Left lung (tissue), 4 donors: ENCODE measurements at regions not wholly inside any gene's neighbourhood (a gene's known extent, or its start where the extent isn't known, plus 50 kb on each side); places are given as distances from the start of the nearest gene placed in this dataset.

Source experiments
- ATAC-seq: fragments of 200-7000 bp; cut with Tn5 transposase; one replicate; pipeline ENCODE4 v1.9.1; 2020; ENCODE audit warnings: moderate library complexity
- DNase-seq, 4 donors: peaks; one replicate each; pipeline ENCODE4 v3.0.0-alpha.2; 2013 to 2020
- H3K27ac ChIP-seq, 2 donors: fragments of 200-600 bp; sonication (generic) in 1 of 2; one replicate each; pipeline versions ENCODE4 v1.5.0 to v1.8.0; 2020 to 2021
- H3K27me3 ChIP-seq, 2 donors: fragments of 200-600 bp; sonication (generic) in 1 of 2; one replicate each; pipeline versions ENCODE4 v1.5.0 to v1.8.0; 2020 to 2021
- H3K36me3 ChIP-seq, 2 donors: fragments of 200-600 bp; sonication (generic) in 1 of 2; one replicate each; pipeline versions ENCODE4 v1.5.0 to v1.8.0; 2020 to 2021
- H3K4me1 ChIP-seq, 2 donors: fragments of 200-600 bp; one replicate each; pipeline ENCODE4 v1.8.0; 2021
- H3K4me3 ChIP-seq, 2 donors: fragments of 200-600 bp; sonication (generic) in 1 of 2; one replicate each; pipeline versions ENCODE4 v1.5.0 to v1.8.0; 2020 to 2021; ENCODE audit warnings: mild to moderate bottlenecking in 1 of 2
- H3K9me3 ChIP-seq, 2 donors: fragments of 200-600 bp; sonication (generic) in 1 of 2; one replicate each; pipeline versions ENCODE4 v1.5.0 to v1.8.0; 2020 to 2021
- intact Hi-C, 2 donors: fragments of 100-400 bp; cut with DNase I; formaldehyde crosslinking; loops; one replicate each; pipeline versions ENCODE4 v1.11.2 to v1.14.2; 2022
- TF ChIP-seq, protein P1 (sequence below), 2 donors: fragments of 200-600 bp; sonication (generic) in 1 of 2; IDR thresholded peaks; one replicate each; pipeline versions ENCODE4 v1.5.0 to v1.8.0; 2021; ENCODE audit warnings: antibody characterized with exemption in 2 of 2
- donor health status: DM: no; HTN: yes; CAD: no.
- donor health status: DM: no; HTN: no; CAD: no.

DNA sequence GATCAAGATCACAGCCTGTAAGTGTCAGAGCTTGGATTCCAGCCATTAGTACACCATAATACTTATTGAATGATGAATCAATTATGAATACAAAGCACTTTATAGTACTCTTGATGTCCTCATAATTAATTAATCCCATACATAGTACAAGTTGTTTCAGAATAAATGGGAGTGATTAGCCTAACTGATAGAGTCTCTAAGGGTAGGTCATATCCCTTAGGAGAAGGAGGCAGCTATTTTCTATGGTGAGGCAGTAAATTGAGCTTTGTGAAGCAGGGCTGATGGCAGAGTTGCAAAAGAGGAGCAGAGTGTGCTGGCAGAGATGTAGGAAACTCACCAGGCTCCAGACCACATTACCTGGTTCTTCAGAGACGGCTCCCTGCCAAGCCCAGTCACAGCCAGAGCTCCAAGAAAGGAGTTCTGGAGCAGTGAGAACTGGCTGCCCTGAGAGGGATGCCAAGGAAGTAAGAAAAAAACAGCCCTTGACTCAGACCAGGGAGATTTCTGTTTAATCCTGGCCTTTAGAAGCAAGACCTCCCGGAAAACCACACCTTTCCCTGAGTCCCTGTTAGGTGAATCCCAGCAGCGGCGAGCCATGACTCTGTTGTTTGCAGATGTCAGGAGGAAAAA, 112.9 kb downstream of the SH3TC2 start:
- Histone ChIP-seq H3K4me1 (no peaks in the 10 kb centered on the region), H3K36me3 (no peaks in the 10 kb centered on the region), H3K9me3 (no peaks in the 10 kb centered on the region), H3K27ac (peak overlapping the region in 1 of 2 donors; percentile 45), H3K27me3 (no peaks in the 10 kb centered on the region), H3K4me3 (no peak overlapping the region)
- TF ChIP-seq, protein P1, sequence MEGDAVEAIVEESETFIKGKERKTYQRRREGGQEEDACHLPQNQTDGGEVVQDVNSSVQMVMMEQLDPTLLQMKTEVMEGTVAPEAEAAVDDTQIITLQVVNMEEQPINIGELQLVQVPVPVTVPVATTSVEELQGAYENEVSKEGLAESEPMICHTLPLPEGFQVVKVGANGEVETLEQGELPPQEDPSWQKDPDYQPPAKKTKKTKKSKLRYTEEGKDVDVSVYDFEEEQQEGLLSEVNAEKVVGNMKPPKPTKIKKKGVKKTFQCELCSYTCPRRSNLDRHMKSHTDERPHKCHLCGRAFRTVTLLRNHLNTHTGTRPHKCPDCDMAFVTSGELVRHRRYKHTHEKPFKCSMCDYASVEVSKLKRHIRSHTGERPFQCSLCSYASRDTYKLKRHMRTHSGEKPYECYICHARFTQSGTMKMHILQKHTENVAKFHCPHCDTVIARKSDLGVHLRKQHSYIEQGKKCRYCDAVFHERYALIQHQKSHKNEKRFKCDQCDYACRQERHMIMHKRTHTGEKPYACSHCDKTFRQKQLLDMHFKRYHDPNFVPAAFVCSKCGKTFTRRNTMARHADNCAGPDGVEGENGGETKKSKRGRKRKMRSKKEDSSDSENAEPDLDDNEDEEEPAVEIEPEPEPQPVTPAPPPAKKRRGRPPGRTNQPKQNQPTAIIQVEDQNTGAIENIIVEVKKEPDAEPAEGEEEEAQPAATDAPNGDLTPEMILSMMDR (IDR thresholded peaks at IDR 0.05): no peak
- intact Hi-C loops: no loop called here
- ATAC-seq: peak; percentile 98
- DNase-seq: peak in 2 of 4 donors; percentile 76 to 78

DNA sequence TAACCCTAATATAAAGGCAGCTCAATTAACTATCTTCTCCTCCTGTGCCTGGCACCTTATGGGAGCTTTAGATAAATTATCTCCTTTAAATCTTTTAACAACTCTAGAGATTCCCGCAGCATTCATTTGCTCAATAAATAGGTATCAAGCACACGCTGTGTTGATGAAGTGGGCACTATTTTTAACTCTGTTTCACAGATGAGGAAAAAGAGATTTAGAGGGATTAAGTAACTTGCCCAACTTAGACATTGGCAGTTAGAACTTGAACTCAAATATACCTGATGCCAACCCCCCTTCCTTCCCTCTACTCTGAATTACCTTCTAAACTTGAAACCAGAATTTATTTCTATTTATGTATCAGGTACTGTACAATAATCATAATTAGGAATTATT, 112.4 kb downstream of the SH3TC2 start:
- no peaks in the 10 kb centered on the region for H3K36me3 ChIP-seq
- H3K9me3 ChIP-seq: no peaks in the 10 kb centered on the region
- peak; percentile 22 for ATAC-seq
- no peaks in the 10 kb centered on the region for H3K27me3 ChIP-seq
- H3K4me3 ChIP-seq: no peak overlapping the region
- intact Hi-C loops: no loop called here
- no peaks in the 10 kb centered on the region for H3K4me1 ChIP-seq
- TF ChIP-seq, protein P1 (IDR thresholded peaks at IDR 0.05): no peak
- H3K27ac ChIP-seq: peak overlapping the region in 1 of 2 donors; percentile 45
- no peak for DNase-seq

DNA sequence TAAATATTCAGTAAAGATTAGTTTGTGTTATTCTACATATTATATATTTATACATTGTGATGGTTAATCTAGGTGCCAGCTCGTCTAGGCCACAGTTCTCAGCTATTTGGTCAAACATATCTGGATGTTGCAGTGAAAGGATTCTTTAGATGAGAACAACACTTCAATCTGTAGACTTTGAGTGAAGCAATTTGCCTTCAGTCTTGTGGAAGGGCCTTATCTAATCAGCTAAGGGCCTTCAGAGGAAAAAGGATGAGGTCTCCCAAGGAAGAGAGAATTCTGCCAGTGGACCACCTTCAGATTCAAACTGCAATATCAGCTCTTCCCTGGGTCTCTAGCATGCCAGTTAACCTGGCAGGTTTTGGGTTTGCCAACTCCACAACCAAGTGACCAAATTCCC, 112.0 kb downstream of the SH3TC2 start:
- intact Hi-C loops: no loop called here
- ATAC-seq (no peak), DNase-seq (no peak)
- Histone ChIP-seq H3K4me3 (no peak overlapping the region), H3K9me3 (no peaks in the 10 kb centered on the region), H3K4me1 (no peaks in the 10 kb centered on the region), H3K27me3 (no peaks in the 10 kb centered on the region), H3K27ac (peak overlapping the region in 1 of 2 donors; percentile 45), H3K36me3 (no peaks in the 10 kb centered on the region)
- TF ChIP-seq, protein P1 (IDR thresholded peaks at IDR 0.05): no peak

DNA sequence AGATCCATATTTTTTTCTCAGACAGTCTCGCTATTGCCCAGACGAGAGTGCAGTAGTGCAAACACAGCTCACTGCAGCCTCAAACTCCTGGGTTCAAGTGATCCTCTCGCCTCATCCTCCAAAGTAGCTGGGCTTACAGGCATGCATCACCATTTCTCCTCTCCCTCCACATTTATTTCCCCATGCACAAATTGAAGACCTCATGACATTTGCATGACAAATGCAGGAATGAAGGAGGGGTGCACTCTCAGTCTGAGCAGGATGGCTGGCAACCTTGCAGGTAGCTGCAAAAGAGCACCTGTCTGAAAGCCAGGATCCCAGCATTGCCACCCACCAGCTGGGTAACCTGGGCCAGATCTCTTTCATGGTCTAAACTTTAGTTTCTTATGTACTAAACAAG, 111.2 kb downstream of the SH3TC2 start:
- intact Hi-C loops: no loop called here
- TF ChIP-seq, protein P1 (IDR thresholded peaks at IDR 0.05): no peak

DNA sequence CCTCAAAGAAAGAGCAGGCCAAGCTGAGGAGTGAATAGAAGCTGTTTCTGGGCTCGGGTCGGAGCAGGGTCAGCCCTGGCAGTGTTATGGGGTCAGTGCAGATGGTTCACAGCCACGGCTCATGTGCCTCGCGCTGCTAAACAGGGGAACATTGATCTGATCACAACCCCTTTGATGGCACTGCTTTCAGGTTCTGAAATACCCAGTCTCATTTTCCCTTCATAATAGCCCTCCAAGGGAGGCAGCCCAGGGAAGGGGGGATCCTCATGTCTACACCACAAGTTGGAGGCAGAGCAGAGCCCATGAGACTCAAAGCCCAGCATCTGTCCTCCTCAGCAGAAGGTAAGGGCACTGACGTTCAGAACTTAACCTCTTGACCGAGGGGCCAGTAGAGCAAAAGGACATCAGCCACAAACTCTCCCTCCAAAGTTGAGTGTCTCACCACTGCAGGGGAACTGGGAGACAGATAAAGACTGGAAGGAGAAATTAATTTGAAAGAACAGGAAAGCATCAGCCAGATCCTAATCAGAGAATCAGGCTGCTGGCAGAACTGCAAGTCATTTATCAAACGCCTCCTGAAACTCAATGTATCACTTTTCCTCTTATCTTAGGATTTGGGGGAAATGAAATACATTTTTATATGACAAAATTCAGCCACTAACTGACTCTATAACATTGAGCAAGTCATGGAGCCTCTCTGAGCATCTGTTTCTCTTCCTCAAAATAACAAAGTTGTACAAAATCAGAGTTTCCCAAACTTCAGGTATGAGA, 110.6 kb downstream of the SH3TC2 start:
- Histone ChIP-seq H3K27ac (no peak overlapping the region), H3K9me3 (no peaks in the 10 kb centered on the region), H3K4me1 (peaks cover 0 to 8% of the 10 kb centered on the region in 2 donors), H3K36me3 (no peaks in the 10 kb centered on the region), H3K4me3 (no peak overlapping the region), H3K27me3 (no peaks in the 10 kb centered on the region)
- DNase-seq (no peak), ATAC-seq (no peak)
- TF ChIP-seq, protein P1 (IDR thresholded peaks at IDR 0.05): no peak
- intact Hi-C loops: no loop called here

More for the DNA sequence above, 111.2 kb downstream of the SH3TC2 start:
- H3K4me1 ChIP-seq: peaks cover 0 to 2% of the 10 kb centered on the region in 2 donors
- H3K4me3 ChIP-seq: no peak overlapping the region
- ATAC-seq (no peak), DNase-seq (no peak)
- H3K9me3 ChIP-seq: no peaks in the 10 kb centered on the region
- no peaks in the 10 kb centered on the region for H3K27me3 ChIP-seq
- no peak overlapping the region for H3K27ac ChIP-seq
- H3K36me3 ChIP-seq: no peaks in the 10 kb centered on the region
